SU-DHL-6 (cell line): ENCODE measurements at regions not wholly inside any gene's neighbourhood (a gene's known extent, or its start where the extent isn't known, plus 50 kb on each side); places are given as distances from the start of the nearest gene placed in this dataset.
"Not testable (repeated sequence)": the region's sequence is repeated elsewhere in the genome, so short reads cannot be mapped to it uniquely, and the experiment has no call there.

Source experiments
- CTCF ChIP-seq: fragments of 200-600 bp; sonication (generic); IDR thresholded peaks from one replicate; pipeline ENCODE4 v1.5.1; 2017; ENCODE audit warnings: antibody characterized with exemption, mild to moderate bottlenecking, low read length, moderate library complexity; ENCODE audit not compliant: insufficient read depth, poor library complexity, severe bottlenecking
- EZH2phosphoT487 ChIP-seq: fragments of 200-600 bp; sonication (generic), shearing (Covaris generic); conservative IDR thresholded peaks from 2 replicates; pipeline ENCODE4 v1.6.1; 2018; ENCODE audit warnings: mild to moderate bottlenecking, antibody characterized with exemption, low read length, moderate library complexity, mixed read lengths

- TF ChIP-seq CTCF, EZH2phosphoT487: not testable (repeated sequence)
These were observed 353.6 kb upstream of the FRG1 start for GRCh38 chr4:189586908-189587632.
